ENCODE measurements at regions not wholly inside any gene's neighbourhood (a gene's known extent, or its start where the extent isn't known, plus 50 kb on each side); places are given as distances from the start of the nearest gene placed in this dataset.

DNA sequence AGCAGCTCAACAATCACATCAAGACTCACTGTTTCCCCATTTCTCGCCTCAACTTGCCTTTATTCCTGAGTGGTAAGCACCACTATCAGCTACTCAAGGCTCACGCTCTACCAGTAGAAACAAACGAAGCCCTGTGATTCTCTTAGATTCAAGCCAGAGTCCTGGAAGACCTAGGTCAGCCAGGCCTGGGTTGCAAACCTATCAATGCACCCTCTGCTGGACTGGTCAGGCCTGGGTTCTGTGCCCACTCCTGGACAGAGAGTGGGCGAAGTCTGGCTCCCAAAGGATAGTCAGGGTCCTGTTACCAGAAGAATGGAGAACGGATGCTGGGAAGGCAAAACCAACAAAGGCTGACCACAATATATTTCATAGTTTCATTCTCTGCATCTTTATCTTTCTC lies 308.4 kb downstream of the SHQ1 start:
- DNase-seq (ENCODE audit: low read depth) = no peak
- no peak overlapping the region for H3K4me3 ChIP-seq (ENCODE audit: low read depth, low read length)
- TF ChIP-seq, protein P1, sequence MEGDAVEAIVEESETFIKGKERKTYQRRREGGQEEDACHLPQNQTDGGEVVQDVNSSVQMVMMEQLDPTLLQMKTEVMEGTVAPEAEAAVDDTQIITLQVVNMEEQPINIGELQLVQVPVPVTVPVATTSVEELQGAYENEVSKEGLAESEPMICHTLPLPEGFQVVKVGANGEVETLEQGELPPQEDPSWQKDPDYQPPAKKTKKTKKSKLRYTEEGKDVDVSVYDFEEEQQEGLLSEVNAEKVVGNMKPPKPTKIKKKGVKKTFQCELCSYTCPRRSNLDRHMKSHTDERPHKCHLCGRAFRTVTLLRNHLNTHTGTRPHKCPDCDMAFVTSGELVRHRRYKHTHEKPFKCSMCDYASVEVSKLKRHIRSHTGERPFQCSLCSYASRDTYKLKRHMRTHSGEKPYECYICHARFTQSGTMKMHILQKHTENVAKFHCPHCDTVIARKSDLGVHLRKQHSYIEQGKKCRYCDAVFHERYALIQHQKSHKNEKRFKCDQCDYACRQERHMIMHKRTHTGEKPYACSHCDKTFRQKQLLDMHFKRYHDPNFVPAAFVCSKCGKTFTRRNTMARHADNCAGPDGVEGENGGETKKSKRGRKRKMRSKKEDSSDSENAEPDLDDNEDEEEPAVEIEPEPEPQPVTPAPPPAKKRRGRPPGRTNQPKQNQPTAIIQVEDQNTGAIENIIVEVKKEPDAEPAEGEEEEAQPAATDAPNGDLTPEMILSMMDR (IDR thresholded peaks at IDR 0.05; ENCODE audit: insufficient read depth, low read depth, low read length, missing control alignments) = no peak

DNA sequence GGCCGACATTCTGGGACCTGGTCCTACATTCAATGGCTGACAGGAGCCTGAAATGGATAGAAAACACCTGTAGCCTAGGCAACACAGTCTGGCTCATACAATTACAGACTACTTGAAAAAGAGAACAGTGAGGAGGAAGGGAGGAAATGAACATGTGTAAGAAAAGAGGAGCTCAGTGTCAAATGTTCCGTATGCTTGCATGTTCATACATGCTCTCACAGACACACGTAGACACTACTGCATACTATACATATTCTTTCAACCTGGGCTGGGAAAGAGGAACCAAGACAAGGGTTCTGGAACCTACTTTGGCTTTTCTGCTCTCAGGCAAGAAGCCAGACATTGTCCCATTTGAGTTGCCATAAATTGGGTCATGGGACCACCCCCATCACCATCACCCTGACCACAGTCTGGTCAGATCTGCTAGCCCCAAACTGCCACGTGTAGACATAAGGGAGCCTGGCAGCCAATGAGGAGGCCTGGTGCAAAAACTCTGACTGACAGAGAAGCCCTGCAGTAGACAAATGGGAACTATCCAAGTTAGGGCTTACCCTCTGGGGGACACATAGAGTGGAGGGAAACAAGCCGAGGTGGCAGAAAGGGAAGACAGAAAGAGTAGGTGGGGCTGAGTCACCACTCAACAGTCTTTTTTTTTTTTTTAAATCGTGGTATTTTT lies 310.0 kb downstream of the SHQ1 start:
- DNase-seq (ENCODE audit: low read depth) = peak; percentile 67
- TF ChIP-seq, protein P1 (IDR thresholded peaks at IDR 0.05; ENCODE audit: insufficient read depth, low read depth, low read length, missing control alignments) = no peak
- H3K4me3 ChIP-seq (ENCODE audit: low read depth, low read length) = no peak overlapping the region

DNA sequence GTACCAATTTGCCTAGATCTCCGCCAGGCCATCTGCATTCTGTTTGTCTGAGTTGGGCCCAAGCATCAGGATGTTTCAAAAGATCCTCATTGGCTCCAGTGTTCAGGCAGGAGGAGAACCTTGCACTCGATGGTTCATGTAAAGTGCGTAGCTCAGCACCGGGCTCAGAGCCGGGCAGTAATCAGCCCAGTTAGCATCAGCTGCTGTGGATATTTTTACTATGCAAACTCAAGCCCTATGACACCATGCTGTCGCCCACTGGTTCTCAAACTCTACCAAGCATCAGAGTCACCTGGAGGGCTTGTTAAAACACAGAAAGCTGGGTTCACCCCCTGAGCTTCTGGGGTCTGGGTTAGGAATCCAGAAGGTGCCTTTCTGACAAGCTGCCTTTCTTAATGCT lies 310.8 kb downstream of the SHQ1 start:
- H3K4me3 ChIP-seq (ENCODE audit: low read depth, low read length) = no peak overlapping the region
- DNase-seq (ENCODE audit: low read depth) = no peak
- TF ChIP-seq, protein P1 (IDR thresholded peaks at IDR 0.05; ENCODE audit: insufficient read depth, low read depth, low read length, missing control alignments) = no peak

DNA sequence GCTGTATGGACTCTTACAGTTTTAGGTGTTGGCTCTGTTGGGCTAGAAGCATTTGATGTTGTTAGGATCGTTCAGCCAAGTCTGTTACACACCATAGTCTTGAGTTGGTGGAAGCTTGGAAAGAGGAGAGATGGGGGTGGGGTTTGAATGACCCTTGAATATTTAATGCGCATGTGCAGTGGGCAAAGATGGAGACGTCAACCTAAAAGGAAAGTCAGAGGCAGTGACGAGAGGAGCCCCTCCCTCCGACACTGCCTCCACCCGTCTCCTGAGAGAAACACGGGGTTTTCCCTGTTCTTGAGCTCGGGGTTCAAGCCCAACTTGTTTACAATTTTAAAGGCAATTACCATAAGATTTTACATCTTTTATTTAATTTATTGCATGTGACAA lies 311.4 kb downstream of the SHQ1 start:
- TF ChIP-seq, protein P1 (IDR thresholded peaks at IDR 0.05; ENCODE audit: insufficient read depth, low read depth, low read length, missing control alignments) = no peak
- no peak overlapping the region for H3K4me3 ChIP-seq (ENCODE audit: low read depth, low read length)
- no peak for DNase-seq (ENCODE audit: low read depth)

DNA sequence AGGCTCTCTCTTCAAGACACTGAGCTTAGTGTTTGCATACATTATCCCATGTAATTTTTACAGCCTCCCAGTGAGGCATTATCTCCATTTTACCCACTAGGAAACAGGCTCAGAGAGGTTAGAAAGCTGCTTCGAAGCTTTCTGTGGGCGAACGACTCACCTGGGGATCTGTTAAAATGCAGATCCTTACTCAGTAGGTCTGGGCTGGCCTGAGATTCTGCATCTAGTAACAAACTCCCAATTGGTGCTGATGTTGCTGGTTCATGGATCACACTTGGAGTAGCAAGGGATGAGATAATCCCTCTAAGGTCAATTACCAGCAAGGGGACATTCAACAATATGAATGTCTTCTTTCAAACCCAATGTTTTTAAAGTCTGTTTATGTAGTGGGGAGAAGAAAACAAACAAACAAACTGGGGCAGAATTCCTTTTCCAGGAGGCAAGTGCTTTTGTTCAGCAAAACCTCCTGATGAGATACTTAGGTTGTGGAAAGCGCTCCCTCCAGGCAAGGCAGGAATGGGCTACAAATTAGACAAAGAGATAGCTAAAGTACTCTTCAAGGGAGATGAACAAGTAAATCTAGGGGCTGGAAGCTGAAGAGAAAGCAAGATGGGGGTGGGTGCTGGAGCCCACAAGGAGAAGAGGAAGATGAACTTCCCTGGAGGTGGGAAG lies 311.9 kb downstream of the SHQ1 start:
- DNase-seq (ENCODE audit: low read depth) = no peak
- no peak overlapping the region for H3K4me3 ChIP-seq (ENCODE audit: low read depth, low read length)
- TF ChIP-seq, protein P1 (IDR thresholded peaks at IDR 0.05; ENCODE audit: insufficient read depth, low read depth, low read length, missing control alignments) = no peak

DNA sequence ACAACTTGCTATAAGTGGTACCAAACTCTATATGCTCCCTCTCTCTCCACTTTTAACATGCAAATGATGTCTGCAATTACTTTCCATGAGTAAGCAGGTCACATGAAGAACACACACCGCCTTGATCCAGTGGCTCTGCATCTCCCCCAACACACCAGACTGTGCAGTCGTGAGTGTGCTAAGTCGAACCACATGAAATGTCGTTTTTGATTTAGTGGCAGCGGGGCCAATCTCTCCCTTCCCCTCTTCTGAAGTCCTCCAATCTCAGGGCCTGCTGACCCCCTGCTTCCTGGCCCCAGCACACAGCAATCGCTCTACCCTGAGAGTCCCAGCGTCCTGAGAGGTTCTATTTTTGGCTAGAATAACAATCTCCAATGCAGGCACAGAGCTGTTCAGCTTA lies 312.5 kb downstream of the SHQ1 start:
- TF ChIP-seq, protein P1 (IDR thresholded peaks at IDR 0.05; ENCODE audit: insufficient read depth, low read depth, low read length, missing control alignments) = no peak
- DNase-seq (ENCODE audit: low read depth) = no peak
- H3K4me3 ChIP-seq (ENCODE audit: low read depth, low read length) = no peak overlapping the region

Measured in GM12865 (cell line).